ENCODE measurements at regions not wholly inside any gene's neighbourhood (a gene's known extent, or its start where the extent isn't known, plus 50 kb on each side); places are given as distances from the start of the nearest gene placed in this dataset.

GRCh38 chr13:78398743-78399410, 204.5 kb downstream of the POU4F1 start:
- TF ChIP-seq CTCF (IDR thresholded peaks at IDR 0.05; ENCODE audit: low read depth, low read length) (no peak), EZH2phosphoT487 (IDR thresholded peaks at IDR 0.05; ENCODE audit: low read depth) (no peak)
